HEK293 (cell line): ENCODE measurements at regions not wholly inside any gene's neighbourhood (a gene's known extent, or its start where the extent isn't known, plus 50 kb on each side); places are given as distances from the start of the nearest gene placed in this dataset.
A peak's percentile ranks its signal among the peaks of the same experiment; 100 is the strongest.
"Not testable (repeated sequence)": the region's sequence is repeated elsewhere in the genome, so short reads cannot be mapped to it uniquely, and the experiment has no call there.

Experiments
- CTCF ChIA-PET: fragments of 350-600 bp; formaldehyde crosslinking; extraction: SDS; loops from one replicate; lab custom pipeline; 2021; ENCODE audit warnings: antibody characterized with exemption; lab: Yijun Ruan, JAX
- POLR2A ChIA-PET: fragments of 300-600 bp; formaldehyde crosslinking; extraction: SDS; loops from one replicate; lab custom pipeline; 2020; ENCODE audit warnings: antibody characterized with exemption, inconsistent platforms; lab: Yijun Ruan, JAX
- H3K27ac ChIP-seq: fragments of 200-500 bp; sonication (Bioruptor generic); 2 replicates; pipeline ENCODE4 v1.5.1; 2014; ENCODE audit warnings: low read depth, low read length, control low read depth, inconsistent platforms; ENCODE audit errors: extremely low read depth
- H3K36me3 ChIP-seq, 2 experiments: fragments of 200-500 bp in 1 of 2; sonication (Bioruptor generic) in 1 of 2; 1 replicate in 1 of 2; 2 replicates in 1 of 2; pipeline ENCODE4 v1.5.1; 2014 to 2017; ENCODE audit warnings: inconsistent platforms in 2 of 2, low read length in 2 of 2; ENCODE audit not compliant: control insufficient read depth in 2 of 2, insufficient read depth in 1 of 2
- H3K4me1 ChIP-seq: fragments of 200-500 bp; sonication (Bioruptor generic); 2 replicates; pipeline ENCODE4 v1.5.1; 2014; ENCODE audit warnings: mild to moderate bottlenecking, low read length, inconsistent platforms; ENCODE audit not compliant: control insufficient read depth, insufficient read depth
- H3K4me3 ChIP-seq: 2 replicates; pipeline ENCODE4 v1.5.1; 2011; ENCODE audit warnings: low read depth, mild to moderate bottlenecking, control low read depth, low read length, moderate library complexity
- H3K9me3 ChIP-seq: fragments of 200-500 bp; sonication (Bioruptor generic); 2 replicates; pipeline ENCODE4 v1.5.1; 2014; ENCODE audit warnings: low read depth, low read length, inconsistent platforms; ENCODE audit not compliant: control insufficient read depth, insufficient read depth
- HIC1 ChIP-seq: fragments of 450-650 bp; formaldehyde crosslinking; IDR thresholded peaks from 2 replicates; pipeline ENCODE4 v1.5.1; 2016; ENCODE audit warnings: missing biosample characterization, missing genetic modification characterization
- KLF7 ChIP-seq: fragments of 450-650 bp; formaldehyde crosslinking; IDR thresholded peaks from 2 replicates; pipeline ENCODE4 v1.5.1; 2016; ENCODE audit warnings: missing biosample characterization, missing genetic modification characterization, borderline replicate concordance
- KLF8 ChIP-seq: fragments of 450-650 bp; formaldehyde crosslinking; IDR thresholded peaks from 2 replicates; pipeline ENCODE4 v1.5.1; 2016; ENCODE audit warnings: missing biosample characterization, missing genetic modification characterization
- SETDB1 ChIP-seq: IDR thresholded peaks from one replicate; pipeline ENCODE4 v1.6.1; 2017; ENCODE audit warnings: mild to moderate bottlenecking, low read length, moderate library complexity, mixed read lengths; ENCODE audit not compliant: insufficient read length
- ZBTB10 ChIP-seq: fragments of 450-650 bp; formaldehyde crosslinking; IDR thresholded peaks from 2 replicates; pipeline ENCODE4 v1.5.1; 2016; ENCODE audit warnings: missing biosample characterization, missing genetic modification characterization
- ZBTB17 ChIP-seq: fragments of 450-650 bp; formaldehyde crosslinking; IDR thresholded peaks from 2 replicates; pipeline ENCODE4 v1.5.1; 2016; ENCODE audit warnings: missing biosample characterization, missing genetic modification characterization
- ZBTB48 ChIP-seq: fragments of 450-650 bp; formaldehyde crosslinking; IDR thresholded peaks from 2 replicates; pipeline ENCODE4 v1.5.1; 2016; ENCODE audit warnings: missing biosample characterization, missing genetic modification characterization
- ZBTB7A ChIP-seq: fragments of 450-650 bp; formaldehyde crosslinking; IDR thresholded peaks from 2 replicates; pipeline ENCODE4 v1.5.1; 2016; ENCODE audit warnings: low read depth, missing biosample characterization, missing genetic modification characterization
- ZNF138 ChIP-seq: fragments of 450-650 bp; formaldehyde crosslinking; IDR thresholded peaks from 2 replicates; pipeline ENCODE4 v1.5.1; 2016; ENCODE audit warnings: missing biosample characterization, missing genetic modification characterization, borderline replicate concordance
- ZNF146 ChIP-seq: fragments of 450-650 bp; formaldehyde crosslinking; IDR thresholded peaks from 2 replicates; pipeline ENCODE4 v1.5.1; 2016; ENCODE audit warnings: missing biosample characterization, missing genetic modification characterization
- ZNF155 ChIP-seq: fragments of 450-650 bp; formaldehyde crosslinking; IDR thresholded peaks from 2 replicates; pipeline ENCODE4 v1.5.1; 2016; ENCODE audit warnings: missing biosample characterization, missing genetic modification characterization
- ZNF280D ChIP-seq: fragments of 450-650 bp; formaldehyde crosslinking; IDR thresholded peaks from 2 replicates; pipeline ENCODE4 v1.5.1; 2016; ENCODE audit warnings: missing biosample characterization, missing genetic modification characterization
- ZNF324 ChIP-seq: fragments of 450-650 bp; formaldehyde crosslinking; IDR thresholded peaks from 2 replicates; pipeline ENCODE4 v1.5.1; 2016; ENCODE audit warnings: missing biosample characterization, missing genetic modification characterization
- ZNF362 ChIP-seq: fragments of 450-650 bp; formaldehyde crosslinking; IDR thresholded peaks from 2 replicates; pipeline ENCODE4 v1.5.1; 2016; ENCODE audit warnings: missing biosample characterization, missing genetic modification characterization
- ZNF513 ChIP-seq: fragments of 450-650 bp; IDR thresholded peaks from 2 replicates; pipeline ENCODE4 v1.5.1; 2018; ENCODE audit warnings: missing biosample characterization, missing genetic modification characterization
- ZNF549 ChIP-seq: fragments of 450-650 bp; IDR thresholded peaks from 2 replicates; pipeline ENCODE4 v1.5.1; 2018; ENCODE audit warnings: missing biosample characterization, missing genetic modification characterization, mild to moderate bottlenecking, inconsistent platforms, moderate library complexity
- ZNF558 ChIP-seq: fragments of 450-650 bp; formaldehyde crosslinking; IDR thresholded peaks from 2 replicates; pipeline ENCODE4 v1.5.1; 2016; ENCODE audit warnings: missing biosample characterization, missing genetic modification characterization
- ZNF629 ChIP-seq: fragments of 450-650 bp; formaldehyde crosslinking; IDR thresholded peaks from 2 replicates; pipeline ENCODE4 v1.5.1; 2017; ENCODE audit warnings: missing biosample characterization, missing genetic modification characterization
- ZNF701 ChIP-seq: fragments of 450-650 bp; formaldehyde crosslinking; IDR thresholded peaks from 2 replicates; pipeline ENCODE4 v1.5.1; 2016; ENCODE audit warnings: missing biosample characterization, missing genetic modification characterization
- ZNF791 ChIP-seq: fragments of 450-650 bp; formaldehyde crosslinking; IDR thresholded peaks from 2 replicates; pipeline ENCODE4 v1.5.1; 2016; ENCODE audit warnings: missing biosample characterization, missing genetic modification characterization
- ZSCAN30 ChIP-seq: fragments of 450-650 bp; IDR thresholded peaks from 2 replicates; pipeline ENCODE4 v1.5.1; 2018; ENCODE audit warnings: missing biosample characterization, mild to moderate bottlenecking, missing genetic modification characterization, moderate library complexity

GRCh38 chr10:9452056-9452455 lies 1397.6 kb downstream of the GATA3 start:
- no peaks in the 10 kb centered on the region for H3K36me3 ChIP-seq
- no peaks in the 10 kb centered on the region for H3K9me3 ChIP-seq
- no peak for TF ChIP-seq HIC1 (tag by site-specific recombination)
- TF ChIP-seq ZNF362 (tag by site-specific recombination) = no peak
- TF ChIP-seq ZNF146 (tag by site-specific recombination) = no peak
- no peak for TF ChIP-seq ZBTB48
- TF ChIP-seq ZNF549 (tag by site-specific recombination) = no peak
- no peak for TF ChIP-seq ZNF324 (tag by site-specific recombination)
- no peak overlapping the region for H3K4me3 ChIP-seq
- ChIA-PET POLR2A (no interaction called here), CTCF (no interaction called here)
- no peaks in the 10 kb centered on the region for H3K4me1 ChIP-seq
- H3K27ac ChIP-seq = no peak overlapping the region

- POLR2A ChIA-PET, H3K4me1 ChIP-seq, H3K27ac ChIP-seq, CTCF ChIA-PET, H3K36me3 ChIP-seq, H3K9me3 ChIP-seq, H3K4me3 ChIP-seq: not testable (repeated sequence)
- TF ChIP-seq SETDB1 = peak; percentile 93
Observed at GRCh38 chr10:9453871-9454270, 1399.4 kb downstream of the GATA3 start.

GRCh38 chr10:9469663-9470205 lies 1415.2 kb downstream of the GATA3 start:
- Histone ChIP-seq H3K36me3 (no peaks in the 10 kb centered on the region), H3K9me3 (no peaks in the 10 kb centered on the region), H3K27ac (no peak overlapping the region), H3K4me3 (no peak overlapping the region), H3K4me1 (no peaks in the 10 kb centered on the region)
- no peak for TF ChIP-seq ZSCAN30 (tag by site-specific recombination)
- no peak for TF ChIP-seq ZNF629
- TF ChIP-seq KLF8 = no peak
- no peak for TF ChIP-seq ZBTB17 (tag by site-specific recombination)
- TF ChIP-seq ZNF558 (tag by site-specific recombination) = no peak
- no peak for TF ChIP-seq ZNF701 (tag by site-specific recombination)
- no peak for TF ChIP-seq ZNF138
- no peak for TF ChIP-seq ZBTB7A (tag by site-specific recombination)
- TF ChIP-seq ZNF791 (tag by site-specific recombination) = no peak
- no peak for TF ChIP-seq KLF7 (tag by site-specific recombination)
- TF ChIP-seq ZNF513 (tag by site-specific recombination) = no peak
- no peak for TF ChIP-seq ZBTB10
- TF ChIP-seq ZNF280D (tag by site-specific recombination) = no peak
- TF ChIP-seq ZNF155 = no peak
- POLR2A ChIA-PET = no interaction called here
- CTCF ChIA-PET = no interaction called here
